ENCODE measurements at regions not wholly inside any gene's neighbourhood (a gene's known extent, or its start where the extent isn't known, plus 50 kb on each side); places are given as distances from the start of the nearest gene placed in this dataset.

DNA sequence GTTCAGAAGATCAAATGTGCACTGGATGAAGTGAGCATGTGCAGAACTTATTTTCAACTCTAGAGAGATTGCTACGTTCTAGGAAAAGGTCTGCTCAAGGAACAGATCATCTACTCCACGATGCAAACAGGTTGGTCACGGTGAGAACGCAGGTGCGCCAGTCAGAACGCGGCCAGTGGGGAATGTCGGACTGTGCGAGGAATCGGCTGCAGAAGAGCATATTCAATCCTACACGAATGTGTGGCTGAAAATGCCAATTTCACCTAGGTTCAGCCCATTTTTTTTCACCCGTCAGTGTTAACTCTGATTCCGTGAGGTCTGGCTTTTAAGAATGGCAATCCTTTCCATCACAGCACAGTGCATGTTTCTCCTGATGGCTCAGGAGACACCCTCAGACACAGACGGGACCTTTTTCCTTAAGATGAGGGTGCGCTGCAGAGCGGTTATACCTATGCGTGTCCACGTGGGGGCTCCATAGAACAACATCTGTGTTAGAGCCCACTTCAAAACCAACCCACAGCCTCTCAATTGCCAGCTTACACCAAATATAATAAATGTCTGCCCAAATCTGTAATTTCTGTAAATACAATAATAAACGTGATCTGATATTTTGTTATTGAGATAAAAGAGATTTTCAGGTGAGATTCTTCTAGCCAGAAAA lies 250.4 kb downstream of the FOXA2 start:
- DNase-seq (ENCODE audit: extremely low read depth in 1 of 2, low read depth in 1 of 2), result peak in 1 of 2 donors; percentile 18

DNA sequence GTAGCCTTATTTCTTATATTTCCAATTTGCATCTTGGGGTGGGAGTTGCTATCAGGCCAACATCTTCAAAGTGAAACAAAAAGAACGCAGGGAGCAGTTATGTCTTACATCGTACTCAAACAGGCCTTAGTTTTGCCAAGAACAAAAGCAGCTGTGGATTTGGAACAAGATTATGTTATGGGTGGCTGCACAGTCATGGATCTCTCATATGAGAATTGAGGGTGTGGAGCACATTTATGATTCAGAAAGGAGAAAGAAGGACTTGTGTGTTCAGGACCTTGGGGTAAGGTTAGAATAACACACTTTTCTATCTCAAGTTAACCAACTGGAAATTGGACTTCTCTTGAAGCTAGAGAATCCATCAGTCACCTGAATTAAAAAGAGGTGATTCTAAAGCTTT lies 259.9 kb downstream of the FOXA2 start:
- no peak for DNase-seq (ENCODE audit: extremely low read depth in 1 of 2, low read depth in 1 of 2)

DNA sequence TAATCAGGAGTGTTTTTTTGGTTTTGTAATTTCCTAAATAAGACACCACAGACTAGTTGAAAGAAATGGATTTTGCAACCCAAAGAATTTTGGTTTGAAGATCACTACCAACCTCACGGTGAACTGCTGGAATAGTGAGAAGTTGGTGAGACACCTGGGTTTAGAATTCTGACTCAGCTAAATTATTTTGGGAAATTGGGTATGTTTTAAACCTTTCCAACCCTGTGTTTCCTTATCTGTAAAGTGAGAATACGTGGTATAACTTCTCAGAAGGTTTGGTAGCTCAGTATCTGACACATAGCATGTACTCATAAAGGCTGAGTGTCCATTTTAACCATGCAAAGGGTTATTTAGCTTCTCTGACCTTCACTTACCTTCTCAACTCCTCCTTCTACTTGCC lies 261.9 kb downstream of the FOXA2 start:
- DNase-seq (ENCODE audit: extremely low read depth in 1 of 2, low read depth in 1 of 2), result no peak

DNA sequence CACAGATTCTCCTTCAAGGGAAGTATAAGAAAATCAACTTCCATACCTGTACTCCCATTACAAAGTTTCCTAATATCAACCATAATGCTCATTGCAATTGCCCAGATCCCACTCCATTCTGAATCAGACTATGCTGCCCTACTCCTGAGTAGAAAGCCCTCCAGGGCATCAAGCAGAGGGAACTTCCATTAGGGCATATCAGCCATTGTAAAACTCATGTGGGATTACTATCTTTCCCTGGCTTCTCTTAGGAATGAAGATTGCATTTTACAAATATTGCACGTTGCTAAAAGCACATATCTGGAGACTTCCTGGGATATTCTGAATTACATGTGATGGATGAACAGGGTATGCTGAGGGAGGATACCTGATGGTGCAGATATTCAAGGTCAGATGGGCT lies 263.2 kb downstream of the FOXA2 start:
- DNase-seq (ENCODE audit: extremely low read depth in 1 of 2, low read depth in 1 of 2), result no peak

DNA sequence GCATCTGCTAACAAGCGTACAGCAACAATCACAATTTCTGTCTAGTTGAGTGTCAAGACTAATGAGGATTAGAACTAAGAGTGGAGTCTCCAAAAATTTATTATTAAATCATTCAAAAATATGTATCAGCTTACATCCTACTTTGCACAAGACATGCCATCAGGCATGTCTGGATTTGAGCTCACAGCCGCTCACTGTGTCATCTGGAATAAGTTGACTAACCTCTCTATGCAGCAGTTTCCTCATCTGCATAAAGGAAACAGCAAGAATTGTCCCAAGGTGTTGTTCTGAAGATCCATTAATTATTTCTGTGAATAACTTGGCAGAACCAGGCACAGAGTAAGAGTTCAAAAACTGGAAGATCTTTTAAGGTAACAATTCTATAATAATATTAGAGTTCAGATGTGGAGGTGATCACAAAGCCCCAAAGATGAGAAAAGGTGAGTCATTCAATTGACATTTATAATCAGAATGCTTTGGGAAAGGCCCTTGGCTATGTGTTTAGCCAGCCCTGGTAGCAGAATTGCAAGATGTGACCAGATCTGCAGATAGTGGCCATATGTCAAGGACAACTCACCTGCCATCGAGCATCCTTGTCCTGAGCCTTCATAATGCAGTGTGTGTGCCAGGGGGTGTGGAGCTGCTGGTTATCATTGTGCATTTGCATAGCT lies 264.0 kb downstream of the FOXA2 start:
- no peak for DNase-seq (ENCODE audit: extremely low read depth in 1 of 2, low read depth in 1 of 2)

DNA sequence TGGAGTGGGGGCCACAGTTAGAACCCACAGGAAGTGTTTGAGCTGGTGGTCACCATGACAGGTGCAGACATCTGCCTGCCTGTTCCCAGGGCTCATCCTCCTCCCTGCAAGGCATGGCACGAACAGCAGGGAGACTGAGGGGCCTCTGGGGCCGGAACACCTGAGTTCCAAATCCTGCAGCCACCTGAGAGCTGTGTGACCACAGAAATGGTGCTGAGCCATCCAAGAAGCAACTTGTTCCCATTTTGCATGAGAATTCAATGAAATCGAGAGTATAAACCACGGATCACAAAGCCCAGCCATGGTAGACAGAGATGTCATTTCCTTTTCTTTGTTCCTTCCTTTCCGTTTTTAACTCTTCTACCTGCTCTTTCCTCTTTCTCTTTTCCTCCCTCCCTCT lies 268.6 kb downstream of the FOXA2 start:
- DNase-seq (ENCODE audit: extremely low read depth in 1 of 2, low read depth in 1 of 2), result no peak

DNA sequence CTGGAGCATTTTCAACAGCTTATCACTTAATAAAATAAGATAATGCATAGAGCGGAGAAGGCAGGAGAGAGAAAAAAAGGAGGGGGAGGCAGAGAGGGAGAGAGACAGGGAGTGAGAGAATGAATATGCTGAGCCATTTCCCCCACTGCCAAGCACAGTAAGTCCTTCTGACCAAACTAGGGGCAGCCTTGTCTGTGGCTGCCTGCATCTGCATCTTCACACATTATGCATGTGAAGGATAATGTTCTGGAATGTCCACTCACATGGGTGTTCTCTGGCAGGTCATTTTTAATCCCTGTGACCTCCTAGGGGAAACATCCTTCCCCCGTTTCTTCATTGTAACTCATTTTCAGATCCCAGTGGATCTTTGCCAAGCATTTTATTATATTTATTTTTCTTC lies 269.3 kb downstream of the FOXA2 start:
- no peak for DNase-seq (ENCODE audit: extremely low read depth in 1 of 2, low read depth in 1 of 2)

DNA sequence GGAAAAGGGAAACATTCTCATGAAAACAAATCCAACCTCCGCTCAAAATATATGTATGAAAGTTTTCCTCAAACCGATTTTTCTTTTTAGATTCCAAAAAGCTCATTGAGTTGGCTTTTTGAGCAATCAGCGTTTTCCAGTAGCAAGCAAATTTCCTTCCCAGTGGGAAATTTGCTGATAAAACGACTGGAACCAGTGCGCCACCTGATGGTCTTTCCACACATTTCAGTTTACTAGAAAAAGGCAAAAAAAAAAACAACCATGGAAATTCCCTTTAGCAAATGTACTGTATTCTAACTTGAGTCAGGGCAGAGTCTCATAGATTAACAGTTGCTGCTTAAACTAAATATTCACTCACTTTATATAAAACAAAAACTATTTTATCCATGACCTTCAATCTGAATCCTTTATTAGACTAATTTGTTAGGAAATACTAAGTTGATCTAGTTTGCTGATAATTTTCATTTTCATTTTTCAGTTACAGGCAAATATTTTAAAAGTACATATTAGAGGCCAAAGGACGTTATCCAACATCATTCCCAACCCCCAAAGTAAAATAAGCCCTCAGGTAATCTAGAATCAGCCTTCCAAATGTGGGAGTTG lies 271.5 kb downstream of the FOXA2 start:
- no peak for DNase-seq (ENCODE audit: extremely low read depth in 1 of 2, low read depth in 1 of 2)

DNA sequence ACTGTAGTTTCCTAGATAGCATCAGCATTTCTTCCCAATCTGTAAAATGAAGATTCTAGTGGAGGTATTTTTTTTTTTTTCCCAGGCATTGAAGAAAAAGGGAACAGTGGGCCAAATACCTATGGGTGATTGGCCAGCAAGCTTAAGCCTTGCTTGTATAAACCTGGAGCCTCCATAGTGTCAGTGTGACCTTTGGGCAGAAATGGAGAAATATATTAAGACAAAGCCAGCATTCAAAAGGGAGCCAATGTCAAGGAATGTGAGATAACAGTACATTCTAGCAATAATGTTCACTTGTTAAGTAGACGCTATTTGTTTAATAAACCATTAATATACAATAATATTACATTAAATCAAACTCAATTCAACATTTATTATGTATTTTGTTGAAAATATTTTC lies 275.4 kb downstream of the FOXA2 start:
- no peak for DNase-seq (ENCODE audit: extremely low read depth in 1 of 2, low read depth in 1 of 2)

DNA sequence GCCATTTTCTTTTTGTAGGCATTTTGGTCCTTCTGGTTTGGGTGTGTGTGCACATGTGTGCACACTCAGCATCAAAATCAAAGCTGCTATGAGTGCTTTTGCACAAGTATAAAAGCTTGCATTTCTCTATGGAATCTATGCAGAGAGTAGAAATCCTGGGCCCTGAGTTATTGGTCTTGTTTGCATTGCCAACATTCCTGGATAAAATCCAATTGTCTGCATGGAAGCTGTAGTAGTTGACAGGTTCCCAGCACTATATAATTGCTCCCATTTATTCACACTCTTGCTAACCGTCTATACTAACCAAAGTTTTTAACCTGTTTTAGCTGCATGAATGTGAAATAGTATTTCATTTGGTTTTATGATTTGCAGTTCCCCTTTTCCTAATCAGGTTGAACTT lies 277.0 kb downstream of the FOXA2 start:
- DNase-seq (ENCODE audit: extremely low read depth in 1 of 2, low read depth in 1 of 2), result no peak

DNA sequence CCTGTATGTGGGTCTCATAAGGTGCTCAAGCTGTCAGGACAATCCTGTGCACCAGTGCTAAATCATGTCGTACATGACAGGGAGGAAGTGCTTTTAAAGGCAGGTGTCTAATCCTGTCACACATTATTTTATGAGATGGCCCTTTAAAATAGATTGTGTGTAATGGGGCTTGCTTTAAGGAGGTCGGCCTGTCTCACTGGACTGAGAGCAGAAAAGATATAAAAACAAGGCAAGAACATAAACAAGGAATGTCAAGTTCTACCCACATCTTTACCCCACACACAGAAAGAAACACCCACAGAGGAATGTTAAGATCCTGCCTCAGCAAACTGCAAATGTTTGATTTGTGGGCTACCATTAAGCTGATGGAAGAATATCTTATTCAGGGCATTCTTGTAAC lies 279.0 kb downstream of the FOXA2 start:
- no peak for DNase-seq (ENCODE audit: extremely low read depth in 1 of 2, low read depth in 1 of 2)

DNA sequence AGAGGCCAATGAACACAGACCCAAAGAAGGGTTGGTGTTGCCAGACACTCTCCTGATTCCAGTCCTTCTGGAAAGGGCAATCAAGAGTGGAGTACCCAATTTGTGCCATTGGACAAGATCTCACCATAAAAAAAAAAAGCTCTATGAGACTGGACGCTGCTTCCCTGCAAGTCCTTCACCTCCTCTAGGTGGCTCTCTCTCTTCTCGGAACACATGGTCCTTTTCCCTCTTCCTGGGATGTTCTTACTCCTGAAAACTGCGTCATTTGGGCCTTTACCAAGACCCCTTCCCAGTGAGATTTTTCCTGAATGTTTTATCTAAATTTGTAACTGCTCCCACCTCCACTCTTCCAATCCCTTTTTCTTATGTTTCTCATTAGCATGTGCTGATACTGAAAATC lies 280.8 kb downstream of the FOXA2 start:
- no peak for DNase-seq (ENCODE audit: extremely low read depth in 1 of 2, low read depth in 1 of 2)

DNA sequence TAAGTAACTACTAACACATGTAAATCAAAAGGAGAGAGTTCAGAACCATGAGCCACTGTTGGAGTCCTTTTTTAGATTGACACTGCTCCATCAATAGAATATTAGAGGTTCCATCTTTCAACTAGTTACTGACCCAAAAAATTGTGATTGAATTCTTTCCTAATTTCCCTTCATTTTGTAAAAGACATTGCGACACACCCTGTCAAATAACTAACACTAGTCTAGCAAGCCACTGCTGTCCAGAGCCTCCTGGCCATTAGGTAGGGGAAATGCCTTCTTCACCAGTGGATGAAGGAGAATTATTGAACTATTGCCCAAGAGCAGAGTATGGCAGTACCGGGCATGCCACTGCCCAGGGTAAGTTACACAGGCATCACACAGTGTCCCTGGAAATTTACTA lies 282.3 kb downstream of the FOXA2 start:
- no peak for DNase-seq (ENCODE audit: extremely low read depth in 1 of 2, low read depth in 1 of 2)

DNA sequence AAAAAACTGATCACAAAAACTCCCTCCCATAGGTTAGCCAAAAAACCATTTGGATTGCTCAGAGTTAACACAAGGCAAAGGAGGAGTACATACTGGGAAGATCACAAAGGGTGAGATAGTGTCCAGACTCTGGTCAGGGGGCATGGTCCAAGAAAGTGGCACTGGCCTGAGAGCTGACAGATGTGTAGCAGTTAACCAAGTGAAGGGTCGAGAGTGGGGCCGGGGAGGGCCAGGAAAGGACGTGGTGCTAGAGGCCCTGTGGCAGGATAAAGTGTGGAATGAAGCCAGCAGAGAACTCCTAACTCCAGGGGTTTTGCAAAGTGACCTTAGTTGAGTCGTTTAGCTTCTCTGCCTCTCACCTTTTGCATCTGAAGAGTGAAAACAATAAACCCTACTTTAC lies 290.5 kb downstream of the FOXA2 start:
- no peak for DNase-seq (ENCODE audit: extremely low read depth in 1 of 2, low read depth in 1 of 2)

DNA sequence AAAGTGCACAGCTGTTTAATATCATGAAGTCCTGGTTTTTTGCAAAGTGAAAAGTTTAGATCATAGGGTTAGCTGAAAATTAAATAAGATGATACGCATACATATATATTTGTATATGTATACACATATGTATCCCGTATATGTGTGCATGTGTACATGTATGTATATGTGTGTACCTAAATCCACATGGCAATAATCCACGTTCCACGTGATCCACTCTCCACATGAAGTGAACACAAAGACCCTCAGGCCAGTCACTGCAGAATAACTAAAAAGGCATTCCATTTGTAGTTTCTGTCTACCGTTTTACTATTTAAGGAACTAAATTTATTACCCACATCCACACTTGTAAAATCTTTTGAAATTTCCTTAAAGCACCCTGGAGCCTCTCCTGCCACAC lies 294.9 kb downstream of the FOXA2 start:
- DNase-seq (ENCODE audit: extremely low read depth in 1 of 2, low read depth in 1 of 2), result no peak

DNA sequence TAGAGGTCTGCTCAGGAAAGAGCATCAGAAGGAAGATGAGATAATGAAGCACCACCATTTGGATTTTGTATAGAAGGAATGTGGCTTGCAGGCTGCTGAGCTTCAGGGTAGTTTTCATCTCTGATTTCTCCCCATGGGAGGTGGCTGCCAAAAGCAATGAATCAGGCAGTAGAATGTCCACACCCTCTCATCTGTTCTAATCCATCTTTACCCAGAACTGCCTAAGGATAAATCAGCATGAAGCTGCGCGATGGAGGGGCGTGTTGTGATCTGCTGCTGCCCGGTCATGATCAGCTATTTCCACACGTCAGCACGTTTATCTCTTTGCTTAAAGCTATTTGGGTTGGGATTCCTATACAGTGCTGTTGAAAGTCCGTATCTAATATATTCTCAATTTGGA lies 295.4 kb downstream of the FOXA2 start:
- no peak for DNase-seq (ENCODE audit: extremely low read depth in 1 of 2, low read depth in 1 of 2)

DNA sequence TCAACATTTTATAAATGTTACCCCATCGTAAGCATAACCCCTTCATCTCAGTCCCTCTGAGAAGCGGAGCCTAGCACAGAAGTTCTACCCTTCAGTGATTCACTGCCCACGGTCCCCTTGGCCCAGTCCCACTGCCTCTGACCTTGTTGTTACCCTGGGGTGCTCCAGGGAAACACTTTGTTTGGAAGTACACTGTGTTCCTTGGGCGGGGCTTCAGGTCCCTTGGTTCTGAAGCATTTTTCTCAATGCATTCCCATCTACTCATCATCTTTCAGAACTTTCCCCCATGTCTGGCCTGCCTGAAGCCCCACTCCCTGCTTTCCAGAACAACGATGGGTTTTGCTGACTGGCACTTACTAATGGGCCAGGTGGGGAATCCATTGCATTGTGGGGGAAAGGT lies 296.2 kb downstream of the FOXA2 start:
- DNase-seq (ENCODE audit: extremely low read depth in 1 of 2, low read depth in 1 of 2), result no peak

DNA sequence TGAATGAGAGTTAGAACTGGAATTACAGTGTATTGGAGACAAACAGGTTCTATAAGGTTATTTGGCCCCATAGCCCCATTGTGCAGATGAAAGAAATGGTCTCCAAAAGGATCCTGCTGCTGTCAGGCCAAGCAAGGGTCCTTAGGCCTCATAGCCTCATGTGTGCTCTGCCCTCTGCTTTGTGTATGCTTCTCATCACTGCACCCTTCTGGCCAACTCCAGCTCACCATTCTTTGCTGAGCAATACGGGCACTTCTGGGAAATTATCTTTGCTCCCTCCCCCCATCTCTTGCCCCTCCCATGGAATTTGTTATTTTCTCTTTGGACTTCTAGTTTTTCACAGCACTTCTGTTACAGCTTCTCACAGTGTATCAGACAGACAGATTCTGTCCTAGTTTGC lies 298.8 kb downstream of the FOXA2 start:
- DNase-seq (ENCODE audit: extremely low read depth in 1 of 2, low read depth in 1 of 2), result no peak

DNA sequence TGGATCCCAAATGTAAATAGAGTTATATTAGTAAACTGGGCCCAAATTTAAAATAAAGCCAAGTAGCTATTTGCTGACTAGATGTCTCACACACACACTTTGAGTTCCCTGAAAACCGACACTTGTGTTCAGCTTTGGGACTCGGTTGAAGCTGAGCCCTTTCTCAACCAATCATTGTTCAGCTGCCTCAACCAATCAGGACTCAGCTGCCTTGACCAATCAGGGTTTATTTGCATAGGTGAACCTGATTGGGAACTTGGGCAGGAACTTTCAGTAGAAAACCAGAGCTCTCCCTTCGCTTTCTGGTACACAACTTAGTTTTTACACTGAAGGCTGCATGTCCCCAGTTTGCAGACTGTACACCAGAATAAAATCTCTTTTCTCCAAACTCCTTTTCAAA lies 301.7 kb downstream of the FOXA2 start:
- DNase-seq (ENCODE audit: extremely low read depth in 1 of 2, low read depth in 1 of 2), result no peak

DNA sequence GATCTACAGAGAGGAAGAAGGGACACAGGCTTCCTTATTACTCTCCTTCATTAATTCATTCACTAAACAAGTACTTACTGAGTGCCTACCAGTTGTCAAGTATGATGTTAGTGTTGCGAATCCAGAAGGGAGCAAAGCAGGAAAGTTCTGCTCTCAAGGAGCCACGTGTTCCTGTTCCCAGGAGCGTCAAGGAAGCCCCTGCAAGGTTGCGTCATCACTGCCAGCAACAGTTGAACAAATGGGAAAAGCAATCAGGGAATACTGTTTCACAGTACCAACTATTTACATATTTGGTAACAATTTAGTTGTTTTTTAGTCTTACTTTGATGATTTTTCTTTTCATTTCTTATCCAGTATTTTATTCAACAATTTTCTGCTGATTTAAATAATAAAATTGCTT lies 310.0 kb downstream of the FOXA2 start:
- DNase-seq (ENCODE audit: extremely low read depth in 1 of 2, low read depth in 1 of 2), result no peak

DNA sequence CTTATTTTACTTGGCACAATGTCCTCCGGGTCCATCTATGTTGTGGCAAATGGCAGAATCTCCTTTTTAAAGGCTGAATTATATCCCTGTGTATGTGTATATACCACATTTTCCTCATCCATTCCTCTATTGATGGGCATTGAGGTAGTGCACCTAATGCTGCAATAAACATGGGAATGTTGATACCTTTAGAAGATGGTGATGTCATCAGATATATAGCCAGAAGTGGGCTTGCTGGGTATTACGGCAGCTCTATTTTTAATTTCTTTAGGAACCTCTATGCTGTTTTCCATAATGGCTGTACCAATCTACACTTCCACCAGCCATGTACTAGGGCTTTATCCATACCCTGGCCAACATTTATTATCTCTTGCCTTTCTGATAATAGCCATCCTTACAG lies 315.7 kb downstream of the FOXA2 start:
- DNase-seq (ENCODE audit: extremely low read depth in 1 of 2, low read depth in 1 of 2), result no peak

DNA sequence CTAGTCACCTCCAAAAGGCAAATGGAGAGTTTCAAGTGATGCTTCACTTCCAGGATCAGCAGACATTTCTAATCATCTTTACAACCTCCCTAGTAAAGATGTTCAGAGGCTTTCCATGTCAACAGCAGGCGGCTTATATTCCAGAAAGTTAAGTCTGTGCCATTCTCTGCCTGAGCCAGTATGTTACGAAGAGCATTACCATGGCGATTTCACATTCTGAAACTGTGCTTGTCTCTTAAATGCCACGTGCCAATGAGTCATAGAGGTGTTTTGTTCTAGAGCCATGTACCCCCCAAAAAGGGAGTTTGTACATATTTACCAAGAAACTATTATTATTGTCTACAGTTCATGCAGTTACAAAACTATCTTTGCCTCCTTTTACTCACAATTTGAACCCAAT lies 319.5 kb downstream of the FOXA2 start:
- no peak for DNase-seq (ENCODE audit: extremely low read depth in 1 of 2, low read depth in 1 of 2)

DNA sequence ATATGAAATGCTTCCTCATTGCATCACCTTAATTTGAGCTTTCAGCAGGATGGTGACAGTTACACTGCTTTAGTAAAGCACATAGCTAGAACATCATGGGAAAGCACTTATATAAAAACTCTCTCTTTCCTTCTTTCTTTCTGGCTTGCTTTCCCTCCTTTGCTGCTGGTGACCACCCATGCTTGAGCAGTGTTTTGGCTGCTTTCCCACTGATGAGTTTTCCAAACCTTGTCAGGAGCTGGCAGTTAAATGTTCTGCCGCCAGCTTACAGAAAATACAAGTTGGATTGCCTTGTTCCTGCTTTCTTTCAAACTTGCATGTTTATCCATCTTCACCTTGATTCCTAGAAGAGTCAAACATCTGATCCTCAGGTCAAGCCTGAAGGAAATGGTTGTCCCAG lies 323.9 kb downstream of the FOXA2 start:
- no peak for DNase-seq (ENCODE audit: extremely low read depth in 1 of 2, low read depth in 1 of 2)
